GM12891 (cell line): ENCODE measurements at regions not wholly inside any gene's neighbourhood (a gene's known extent, or its start where the extent isn't known, plus 50 kb on each side); places are given as distances from the start of the nearest gene placed in this dataset.

ENCODE experiments used
- PAX5 ChIP-seq: IDR thresholded peaks from 2 replicates; pipeline ENCODE4 v1.6.1; 2011; ENCODE audit warnings: low read length, moderate library complexity, mild to moderate bottlenecking; ENCODE audit not compliant: insufficient read depth, severe bottlenecking
- POLR2A ChIP-seq: IDR thresholded peaks from 2 replicates; pipeline ENCODE4 v1.6.1; 2011; ENCODE audit warnings: low read depth, low read length, control low read depth
- POLR2AphosphoS5 ChIP-seq: IDR thresholded peaks from 2 replicates; pipeline ENCODE4 v1.6.1; 2011; ENCODE audit warnings: low read depth, low read length, control low read depth
- SPI1 ChIP-seq: IDR thresholded peaks from 2 replicates; pipeline ENCODE4 v1.6.1; 2011; ENCODE audit warnings: low read depth, low read length, control low read depth

DNA sequence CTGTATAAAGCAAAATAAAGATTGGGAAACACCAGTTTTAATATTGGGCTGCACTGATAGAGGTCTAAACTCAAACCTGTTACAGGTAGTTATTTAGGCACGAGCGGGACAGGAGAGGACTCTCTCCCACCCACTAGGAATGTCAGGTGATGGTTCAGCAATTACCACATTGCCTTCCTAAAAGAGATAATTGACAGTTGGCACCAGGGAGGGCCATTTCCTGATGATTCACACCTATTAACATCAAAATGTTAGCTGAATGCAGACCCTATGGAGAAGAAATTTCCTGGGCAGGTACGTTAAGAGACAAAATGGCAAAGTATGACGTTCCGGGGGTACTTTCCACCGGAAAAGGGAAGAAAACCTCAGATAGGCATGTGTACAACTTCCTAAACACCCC, 272.6 kb downstream of the SDHAF3 start:
- no peak for TF ChIP-seq POLR2A
- no peak for TF ChIP-seq POLR2AphosphoS5
- TF ChIP-seq PAX5: no peak
- TF ChIP-seq SPI1: no peak
